ENCODE measurements at regions not wholly inside any gene's neighbourhood (a gene's known extent, or its start where the extent isn't known, plus 50 kb on each side); places are given as distances from the start of the nearest gene placed in this dataset.

- no peak for TF ChIP-seq CTCF (IDR thresholded peaks at IDR 0.05)
- TF ChIP-seq POLR2AphosphoS5 (IDR thresholded peaks at IDR 0.05), result no peak
Observed at GRCh38 chr6:99810295-99810694, 183.7 kb downstream of the MCHR2 start.

Measured in prostate gland (tissue), 2 donors.